Esophagus squamous epithelium (tissue), 5 donors: ENCODE measurements at regions not wholly inside any gene's neighbourhood (a gene's known extent, or its start where the extent isn't known, plus 50 kb on each side); places are given as distances from the start of the nearest gene placed in this dataset.

Source experiments
- DNase-seq: peaks from one replicate; lab custom pipeline; 2025; lab: John Stamatoyannopoulos, UW
- H3K27ac ChIP-seq, 4 donors: fragments of 200-600 bp; sonication (generic); one replicate each; pipeline ENCODE4 v1.5.1; 2016 to 2019; ENCODE audit warnings: mild to moderate bottlenecking in 1 of 4
- H3K27me3 ChIP-seq, 4 donors: fragments of 200-600 bp; sonication (generic); 1 replicate in 3 of 4; 2 replicates in 1 of 4; pipeline versions ENCODE4 v1.5.1 to v1.6.0; 2017 to 2021; ENCODE audit warnings: antibody characterized with exemption in 1 of 4
- H3K36me3 ChIP-seq, 3 donors: fragments of 200-600 bp; sonication (generic); one replicate each; pipeline ENCODE4 v1.5.1; 2016 to 2019
- H3K4me1 ChIP-seq, 3 donors: fragments of 200-600 bp; sonication (generic); one replicate each; pipeline ENCODE4 v1.5.1; 2017 to 2019
- H3K4me3 ChIP-seq, 4 donors: fragments of 200-600 bp; sonication (generic); 1 replicate in 3 of 4; 2 replicates in 1 of 4; pipeline ENCODE4 v1.5.1; 2016 to 2019; ENCODE audit warnings: mild to moderate bottlenecking in 2 of 4, moderate library complexity in 1 of 4
- H3K9me3 ChIP-seq, 3 donors: fragments of 200-600 bp; sonication (generic); one replicate each; pipeline ENCODE4 v1.5.1; 2016 to 2019
- CTCF ChIP-seq, 6 experiments: fragments of 450-650 bp in 4 of 6; fragments of 200-600 bp in 2 of 6; sonication (generic) in 2 of 6; IDR thresholded peaks; one replicate each; pipeline ENCODE4 v1.5.1; 2016 to 2019; ENCODE audit warnings: antibody characterized with exemption in 6 of 6, mild to moderate bottlenecking in 4 of 6, moderate library complexity in 4 of 6
- POLR2A ChIP-seq, 4 donors: fragments of 450-650 bp; IDR thresholded peaks; one replicate each; pipeline ENCODE4 v1.6.1; 2017; ENCODE audit warnings: antibody characterized with exemption in 4 of 4, mild to moderate bottlenecking in 4 of 4, moderate library complexity in 3 of 4
- WGBS, 2 donors: methylation state at CpG; one replicate each; pipeline ENCODE4 v1.1.5; 2018; 5-methylcytosine and 5-hydroxymethylcytosine counted together
- intact Hi-C: fragments of 100-400 bp; cut with DNase I; formaldehyde crosslinking; loops from one replicate; pipeline ENCODE4 v1.15.0; 2022
- donor health status: DM: yes; HTN: yes; CAD: no.

- intact Hi-C loops = no loop called here
- Histone ChIP-seq H3K9me3 (no peaks in the 10 kb centered on the region), H3K4me3 (no peak overlapping the region), H3K27me3 (peaks cover 0 to 34% (median 0%) of the 10 kb centered on the region in 4 donors), H3K4me1 (peaks cover 0 to 25% (median 0%) of the 10 kb centered on the region in 3 donors), H3K27ac (no peak overlapping the region), H3K36me3 (no peaks in the 10 kb centered on the region)
- DNase-seq = no peak
- no peak for TF ChIP-seq CTCF (IDR thresholded peaks at IDR 0.05)
- TF ChIP-seq POLR2A (IDR thresholded peaks at IDR 0.05) = no peak
- 44 to 59% methylated on average over 9 to 12 of the region's 13 CpGs for WGBS, 2 donors
These were observed 49.8 kb upstream of the PAX7 start for GRCh38 chr1:18580691-18581419.
